ENCODE measurements at regions not wholly inside any gene's neighbourhood (a gene's known extent, or its start where the extent isn't known, plus 50 kb on each side); places are given as distances from the start of the nearest gene placed in this dataset.

GRCh38 chr5:118095115-118095514, 893.2 kb downstream of the DTWD2 start:
- DNase-seq = no peak
- Histone ChIP-seq H3K4me3 (no peak overlapping the region), H3K27me3 (no peaks in the 10 kb centered on the region), H3K4me1 (no peaks in the 10 kb centered on the region), H3K9me3 (no peaks in the 10 kb centered on the region), H3K36me3 (no peaks in the 10 kb centered on the region), H3K27ac (no peak overlapping the region)
- TF ChIP-seq, protein P1, sequence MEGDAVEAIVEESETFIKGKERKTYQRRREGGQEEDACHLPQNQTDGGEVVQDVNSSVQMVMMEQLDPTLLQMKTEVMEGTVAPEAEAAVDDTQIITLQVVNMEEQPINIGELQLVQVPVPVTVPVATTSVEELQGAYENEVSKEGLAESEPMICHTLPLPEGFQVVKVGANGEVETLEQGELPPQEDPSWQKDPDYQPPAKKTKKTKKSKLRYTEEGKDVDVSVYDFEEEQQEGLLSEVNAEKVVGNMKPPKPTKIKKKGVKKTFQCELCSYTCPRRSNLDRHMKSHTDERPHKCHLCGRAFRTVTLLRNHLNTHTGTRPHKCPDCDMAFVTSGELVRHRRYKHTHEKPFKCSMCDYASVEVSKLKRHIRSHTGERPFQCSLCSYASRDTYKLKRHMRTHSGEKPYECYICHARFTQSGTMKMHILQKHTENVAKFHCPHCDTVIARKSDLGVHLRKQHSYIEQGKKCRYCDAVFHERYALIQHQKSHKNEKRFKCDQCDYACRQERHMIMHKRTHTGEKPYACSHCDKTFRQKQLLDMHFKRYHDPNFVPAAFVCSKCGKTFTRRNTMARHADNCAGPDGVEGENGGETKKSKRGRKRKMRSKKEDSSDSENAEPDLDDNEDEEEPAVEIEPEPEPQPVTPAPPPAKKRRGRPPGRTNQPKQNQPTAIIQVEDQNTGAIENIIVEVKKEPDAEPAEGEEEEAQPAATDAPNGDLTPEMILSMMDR (IDR thresholded peaks at IDR 0.05) = no peak
- intact Hi-C loops (cut with DNase I) = no loop called here
- WGBS, 2 donors = 26 to 35% methylated on average over 2 of the region's 2 CpGs

- Histone ChIP-seq H3K27me3 (no peaks in the 10 kb centered on the region), H3K4me3 (no peak overlapping the region), H3K9me3 (no peaks in the 10 kb centered on the region), H3K36me3 (no peaks in the 10 kb centered on the region), H3K27ac (no peak overlapping the region), H3K4me1 (no peaks in the 10 kb centered on the region)
- DNase-seq = no peak
- intact Hi-C loops (cut with DNase I) = no loop called here
- TF ChIP-seq, protein P1 (IDR thresholded peaks at IDR 0.05) = no peak
- TF ChIP-seq POLR2A (IDR thresholded peaks at IDR 0.05) = no peak
Observed at GRCh38 chr5:118088448-118088847, 899.9 kb downstream of the DTWD2 start.

- TF ChIP-seq, protein P1 (IDR thresholded peaks at IDR 0.05) = no peak
- no peak for TF ChIP-seq POLR2A (IDR thresholded peaks at IDR 0.05)
- intact Hi-C loops (cut with DNase I) = no loop called here
- Histone ChIP-seq H3K9me3 (no peaks in the 10 kb centered on the region), H3K27ac (no peak overlapping the region), H3K27me3 (no peaks in the 10 kb centered on the region), H3K4me3 (no peak overlapping the region), H3K4me1 (no peaks in the 10 kb centered on the region), H3K36me3 (no peaks in the 10 kb centered on the region)
- no peak for DNase-seq
- 44 to 63% methylated on average over 2 of the region's 2 CpGs for WGBS, 2 donors
Observed at GRCh38 chr5:118076490-118076889, 911.9 kb downstream of the DTWD2 start.

DNA sequence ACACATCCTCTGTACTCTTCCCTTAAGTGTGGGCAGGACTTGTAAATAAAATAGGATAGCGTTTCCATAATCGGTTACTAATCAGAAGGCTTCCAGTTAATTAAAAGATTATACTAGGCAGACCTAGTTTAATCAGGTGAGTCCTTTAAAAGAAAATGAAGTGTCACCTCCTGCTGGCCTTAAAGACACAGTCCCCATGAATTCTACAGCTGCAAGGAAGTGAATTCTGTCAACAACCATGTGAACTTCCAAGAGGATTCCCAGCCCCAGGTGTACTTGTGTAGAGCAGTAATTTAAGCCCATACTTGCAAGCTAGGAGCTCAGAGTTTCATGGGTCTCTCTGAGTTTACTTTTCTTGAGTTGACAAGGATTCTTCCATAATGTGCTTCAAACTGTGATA, 918.3 kb downstream of the DTWD2 start:
- no peak for DNase-seq
- 79 to 90% methylated on average over 2 of the region's 2 CpGs for WGBS, 2 donors
- Histone ChIP-seq H3K36me3 (no peaks in the 10 kb centered on the region), H3K4me3 (no peak overlapping the region), H3K9me3 (no peaks in the 10 kb centered on the region), H3K27ac (no peak overlapping the region), H3K4me1 (no peaks in the 10 kb centered on the region), H3K27me3 (no peaks in the 10 kb centered on the region)
- no peak for TF ChIP-seq POLR2A (IDR thresholded peaks at IDR 0.05)
- TF ChIP-seq, protein P1 (IDR thresholded peaks at IDR 0.05) = no peak
- intact Hi-C loops (cut with DNase I) = no loop called here

DNA sequence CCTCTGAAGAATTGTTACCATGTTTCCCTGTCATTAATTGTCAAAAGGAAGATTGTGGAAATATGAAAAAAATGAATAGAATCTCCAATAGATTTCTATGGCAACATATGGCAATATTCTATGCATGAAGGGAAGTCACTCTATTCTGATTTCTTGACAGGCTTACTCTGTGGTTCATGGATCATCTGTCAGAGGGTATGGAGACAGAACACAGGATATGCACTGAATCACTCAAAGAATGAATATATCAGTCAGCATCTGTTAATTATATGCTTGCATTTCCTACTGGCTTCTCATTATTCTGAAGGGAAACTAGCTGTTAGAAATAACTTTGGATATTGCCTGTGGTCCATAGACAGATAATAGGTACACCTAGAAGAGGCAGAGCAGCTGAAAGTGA, 918.9 kb downstream of the DTWD2 start:
- TF ChIP-seq, protein P1 (IDR thresholded peaks at IDR 0.05) = no peak
- no peak for TF ChIP-seq POLR2A (IDR thresholded peaks at IDR 0.05)
- H3K27ac ChIP-seq = no peak overlapping the region
- H3K27me3 ChIP-seq = no peaks in the 10 kb centered on the region
- no peaks in the 10 kb centered on the region for H3K36me3 ChIP-seq
- no peak overlapping the region for H3K4me3 ChIP-seq
- H3K9me3 ChIP-seq = no peaks in the 10 kb centered on the region
- H3K4me1 ChIP-seq = no peaks in the 10 kb centered on the region
- intact Hi-C loops (cut with DNase I) = no loop called here
- no peak for DNase-seq
